ENCODE measurements at regions not wholly inside any gene's neighbourhood (a gene's known extent, or its start where the extent isn't known, plus 50 kb on each side); places are given as distances from the start of the nearest gene placed in this dataset.

- no peak overlapping the region for H3K4me3 ChIP-seq (ENCODE audit: low read length)
- no peak for DNase-seq (ENCODE audit: low read depth)
- TF ChIP-seq CTCF (conservative IDR thresholded peaks at IDR 0.05; ENCODE audit: low read depth, low read length), result no peak
Observed at GRCh38 chr15:61420546-61420945, 191.4 kb upstream of the RORA start.

- H3K4me3 ChIP-seq (ENCODE audit: low read length), result no peak overlapping the region
- no peak for DNase-seq (ENCODE audit: low read depth)
- no peak for TF ChIP-seq CTCF (conservative IDR thresholded peaks at IDR 0.05; ENCODE audit: low read depth, low read length)
Observed at GRCh38 chr15:61415617-61416120, 186.6 kb upstream of the RORA start.

- H3K4me3 ChIP-seq (ENCODE audit: low read length), result no peak overlapping the region
- DNase-seq (ENCODE audit: low read depth), result no peak
- no peak for TF ChIP-seq CTCF (conservative IDR thresholded peaks at IDR 0.05; ENCODE audit: low read depth, low read length)
Observed at GRCh38 chr15:61411902-61412510, 182.9 kb upstream of the RORA start.

- TF ChIP-seq CTCF (conservative IDR thresholded peaks at IDR 0.05; ENCODE audit: low read depth, low read length), result no peak
- no peak for DNase-seq (ENCODE audit: low read depth)
- H3K4me3 ChIP-seq (ENCODE audit: low read length), result no peak overlapping the region
Observed at GRCh38 chr15:61410662-61411061, 181.6 kb upstream of the RORA start.

GRCh38 chr15:61404567-61404966 is 175.5 kb upstream of the RORA start:
- no peak overlapping the region for H3K4me3 ChIP-seq (ENCODE audit: low read length)
- no peak for TF ChIP-seq CTCF (conservative IDR thresholded peaks at IDR 0.05; ENCODE audit: low read depth, low read length)
- no peak for DNase-seq (ENCODE audit: low read depth)

GRCh38 chr15:61403884-61404283 is 174.8 kb upstream of the RORA start:
- no peak for DNase-seq (ENCODE audit: low read depth)
- H3K4me3 ChIP-seq (ENCODE audit: low read length), result no peak overlapping the region
- TF ChIP-seq CTCF (conservative IDR thresholded peaks at IDR 0.05; ENCODE audit: low read depth, low read length), result no peak

- DNase-seq (ENCODE audit: low read depth), result no peak
- no peak for TF ChIP-seq CTCF (conservative IDR thresholded peaks at IDR 0.05; ENCODE audit: low read depth, low read length)
Observed at GRCh38 chr15:61401903-61402698, 173.0 kb upstream of the RORA start.

More at GRCh38 chr15:61401903-61402698, 173.0 kb upstream of the RORA start:
- H3K4me3 ChIP-seq (ENCODE audit: low read length), result no peak overlapping the region
